Naive thymus-derived CD8-positive, alpha-beta T cell (primary cell): ENCODE measurements at regions not wholly inside any gene's neighbourhood (a gene's known extent, or its start where the extent isn't known, plus 50 kb on each side); places are given as distances from the start of the nearest gene placed in this dataset.
"Not testable (repeated sequence)": the region's sequence is repeated elsewhere in the genome, so short reads cannot be mapped to it uniquely, and the experiment has no call there.

Source experiments
- ATAC-seq, 2 donors: fragments of 150-1000 bp; cut with Tn5 transposase in 1 of 2; sonication (Bioruptor Pico), chemical (Tn5 transposase) in 1 of 2; 1 replicate in 1 of 2; 2 replicates in 1 of 2; pipeline ENCODE4 v1.10.0; 2021; ENCODE audit warnings: mild to moderate bottlenecking in 2 of 2, moderate library complexity in 2 of 2
- POLR2A ChIA-PET: fragments of 350-600 bp; sonication (Branson Sonifier 250); formaldehyde crosslinking; loops from one replicate; lab custom pipeline; 2021; ENCODE audit warnings: antibody characterized with exemption; lab: Charles Lee
- DNase-seq, 10 donors: peaks; one replicate each; pipeline versions ENCODE4 v3.0.0 to v3.0.0-alpha.2; 2020 to 2022
- H3K27ac Mint-ChIP-seq, 10 donors: one replicate each; pipeline ENCODE4 v1.8.0; 2020 to 2022; ENCODE audit warnings: mild to moderate bottlenecking in 10 of 10, mixed read lengths in 10 of 10, moderate library complexity in 4 of 10, inconsistent platforms in 1 of 10
- H3K27me3 Mint-ChIP-seq, 5 donors: one replicate each; pipeline ENCODE4 v1.8.0; 2021 to 2022; ENCODE audit warnings: mixed read lengths in 5 of 5
- H3K36me3 Mint-ChIP-seq, 3 donors: one replicate each; pipeline ENCODE4 v1.8.0; 2020 to 2022; ENCODE audit warnings: mixed read lengths in 3 of 3, mild to moderate bottlenecking in 2 of 3, inconsistent platforms in 1 of 3
- H3K4me1 Mint-ChIP-seq, 4 donors: one replicate each; pipeline ENCODE4 v1.8.0; 2021 to 2022; ENCODE audit warnings: mixed read lengths in 4 of 4
- H3K4me3 Mint-ChIP-seq, 10 donors: one replicate each; pipeline ENCODE4 v1.8.0; 2020 to 2022; ENCODE audit warnings: mild to moderate bottlenecking in 10 of 10, mixed read lengths in 10 of 10, moderate library complexity in 6 of 10, inconsistent platforms in 1 of 10
- H3K9me3 Mint-ChIP-seq, 9 donors: one replicate each; pipeline ENCODE4 v1.8.0; 2020 to 2022; ENCODE audit warnings: mixed read lengths in 9 of 9, mild to moderate bottlenecking in 3 of 9, inconsistent platforms in 1 of 9, moderate library complexity in 1 of 9

DNA sequence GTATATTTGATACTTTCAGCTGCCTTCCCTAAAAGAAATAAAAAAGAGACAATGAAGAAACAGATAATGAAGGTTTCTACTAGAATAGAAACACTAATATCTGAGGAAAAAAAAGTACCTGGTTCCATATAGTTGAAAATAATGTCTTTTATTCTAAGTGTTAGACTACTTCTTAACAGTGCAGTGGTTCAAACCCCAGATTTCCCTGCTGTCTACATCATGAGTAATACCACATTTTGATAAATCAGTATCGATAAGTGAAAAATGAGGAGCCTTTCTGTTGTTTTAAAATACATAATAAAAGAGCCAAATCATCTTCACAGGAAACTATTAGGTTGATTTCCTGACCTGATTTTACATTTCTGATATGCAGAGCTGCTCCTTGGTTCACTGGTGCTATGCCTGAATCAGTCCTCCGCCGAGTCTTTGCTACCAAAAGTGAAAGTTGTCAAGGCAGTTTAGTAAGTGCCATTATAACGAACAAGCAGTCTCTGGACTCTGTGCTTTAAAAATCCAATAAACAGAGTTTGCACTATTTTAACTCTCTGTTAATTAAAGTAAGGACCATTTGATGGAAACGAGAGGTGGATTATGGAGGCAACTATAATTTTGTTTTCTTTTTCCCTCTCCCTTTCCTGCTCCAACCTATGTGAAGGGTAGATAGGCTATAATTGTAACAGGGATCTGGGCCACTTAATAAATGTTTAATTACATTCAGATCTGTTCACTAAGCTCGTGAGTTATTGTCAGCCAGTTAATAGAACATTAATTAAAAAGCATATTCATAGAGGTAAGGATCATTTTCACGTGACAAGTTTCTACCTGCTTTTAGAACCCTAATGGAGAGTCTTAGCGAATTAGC lies 724.5 kb upstream of the RAG2 start:
- POLR2A ChIA-PET = no interaction called here
- no peak overlapping the region for H3K27ac Mint-ChIP-seq
- DNase-seq (no peak), ATAC-seq (no peak)
- H3K4me3 Mint-ChIP-seq = no peak overlapping the region
- no peaks in the 10 kb centered on the region for H3K4me1 Mint-ChIP-seq
- no peaks in the 10 kb centered on the region for H3K27me3 Mint-ChIP-seq
- no peaks in the 10 kb centered on the region for H3K36me3 Mint-ChIP-seq
- H3K9me3 Mint-ChIP-seq = peaks cover 0 to 18% (median 0%) of the 10 kb centered on the region in 9 donors

DNA sequence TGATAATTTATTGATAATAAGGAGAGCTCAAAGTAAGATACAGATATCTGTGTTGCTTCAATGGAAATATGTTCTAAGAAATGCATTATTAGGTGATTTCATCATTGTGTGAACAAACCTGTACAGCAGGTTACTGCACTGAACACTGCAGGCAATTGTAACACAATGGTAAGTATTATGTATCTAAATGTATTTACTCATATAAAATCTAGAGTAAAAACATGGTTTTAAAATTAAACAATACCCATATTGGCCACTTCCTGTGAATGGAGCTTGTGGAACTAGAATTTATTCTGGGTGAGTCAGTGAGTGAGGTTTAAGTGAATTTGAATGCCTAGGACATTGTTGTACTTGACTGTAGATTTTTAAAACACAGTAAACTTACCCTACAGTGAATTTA lies 722.9 kb upstream of the RAG2 start:
- DNase-seq (no peak), ATAC-seq (no peak)
- POLR2A ChIA-PET = no interaction called here
- no peak overlapping the region for H3K4me3 Mint-ChIP-seq
- H3K9me3 Mint-ChIP-seq = peaks cover 0 to 18% (median 0%) of the 10 kb centered on the region in 9 donors
- no peak overlapping the region for H3K27ac Mint-ChIP-seq
- no peaks in the 10 kb centered on the region for H3K4me1 Mint-ChIP-seq
- no peaks in the 10 kb centered on the region for H3K27me3 Mint-ChIP-seq
- H3K36me3 Mint-ChIP-seq = no peaks in the 10 kb centered on the region

DNA sequence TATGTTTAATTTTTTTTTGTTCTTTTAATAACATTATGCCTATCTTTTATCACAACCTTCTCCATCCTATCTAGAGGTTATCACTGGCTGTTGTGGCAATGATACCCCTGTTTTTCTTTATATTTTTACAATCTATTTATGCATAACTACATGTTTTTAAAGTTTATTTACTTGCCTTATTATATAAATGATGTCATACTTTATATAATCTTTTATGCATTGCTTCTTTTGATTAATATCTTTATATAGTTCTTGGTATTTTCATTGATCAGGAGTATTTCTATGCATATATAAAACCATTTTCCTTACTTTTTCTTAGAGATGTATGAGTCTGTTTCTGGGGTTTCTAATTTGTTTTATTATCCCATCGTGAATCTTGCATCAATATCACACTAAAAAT lies 719.8 kb upstream of the RAG2 start:
- Mint-ChIP-seq H3K27ac (no peak overlapping the region), H3K27me3 (no peaks in the 10 kb centered on the region), H3K9me3 (peaks cover 0 to 39% (median 7%) of the 10 kb centered on the region in 9 donors), H3K36me3 (no peaks in the 10 kb centered on the region), H3K4me3 (no peak overlapping the region), H3K4me1 (no peaks in the 10 kb centered on the region)
- POLR2A ChIA-PET = no interaction called here
- DNase-seq = no peak
- ATAC-seq = no peak

DNA sequence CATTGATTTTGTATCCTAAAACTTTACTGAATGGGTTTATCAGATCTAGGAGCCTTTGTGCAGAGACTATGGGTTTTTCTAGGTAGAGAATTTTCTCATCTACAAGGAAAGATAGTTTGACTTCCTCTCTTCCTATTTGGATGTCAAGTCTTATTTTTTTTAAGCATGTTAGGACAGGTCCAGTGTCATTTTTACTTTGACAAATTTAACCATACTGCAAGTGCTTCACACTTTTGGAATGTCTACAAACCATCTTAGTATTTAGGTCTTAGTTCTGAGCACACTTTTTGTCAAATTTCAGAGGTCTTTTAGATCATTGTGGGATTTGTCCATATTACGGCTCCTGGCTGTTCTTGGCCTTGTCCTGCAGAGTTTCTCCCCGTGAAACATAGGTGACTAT lies 715.2 kb upstream of the RAG2 start:
- H3K27ac Mint-ChIP-seq = no peak overlapping the region
- DNase-seq = no peak
- no peaks in the 10 kb centered on the region for H3K4me1 Mint-ChIP-seq
- no peaks in the 10 kb centered on the region for H3K36me3 Mint-ChIP-seq
- H3K27me3 Mint-ChIP-seq = no peaks in the 10 kb centered on the region
- no peak for ATAC-seq
- no peak overlapping the region for H3K4me3 Mint-ChIP-seq
- POLR2A ChIA-PET = no interaction called here
- H3K9me3 Mint-ChIP-seq = peaks cover 5 to 37% (median 14%) of the 10 kb centered on the region in 9 donors

DNA sequence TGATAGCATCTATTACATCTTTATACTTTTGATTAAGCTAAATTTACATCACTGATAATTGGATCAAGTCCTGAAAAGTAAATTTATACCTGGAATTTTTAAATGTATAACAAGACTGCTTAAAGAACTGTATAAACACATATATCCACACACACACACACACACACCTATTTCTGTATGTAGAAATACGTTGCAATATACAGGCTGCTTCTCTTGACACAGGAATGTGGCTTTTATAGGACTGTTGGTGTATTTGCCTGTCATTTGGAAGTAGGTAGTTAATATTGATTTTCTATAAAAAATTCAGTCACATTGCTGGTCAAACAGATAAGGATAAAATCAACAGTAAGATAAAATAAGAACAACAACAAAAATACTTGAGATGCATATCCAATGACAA lies 708.5 kb upstream of the RAG2 start:
- no peak overlapping the region for H3K27ac Mint-ChIP-seq
- POLR2A ChIA-PET = no interaction called here
- no peaks in the 10 kb centered on the region for H3K27me3 Mint-ChIP-seq
- ATAC-seq (no peak), DNase-seq (no peak)
- no peak overlapping the region for H3K4me3 Mint-ChIP-seq
- H3K4me1 Mint-ChIP-seq = no peaks in the 10 kb centered on the region
- peaks cover 0 to under 1% (median 0%) of the 10 kb centered on the region in 3 donors for H3K36me3 Mint-ChIP-seq
- H3K9me3 Mint-ChIP-seq = peaks cover 5 to 37% (median 13%) of the 10 kb centered on the region in 9 donors

DNA sequence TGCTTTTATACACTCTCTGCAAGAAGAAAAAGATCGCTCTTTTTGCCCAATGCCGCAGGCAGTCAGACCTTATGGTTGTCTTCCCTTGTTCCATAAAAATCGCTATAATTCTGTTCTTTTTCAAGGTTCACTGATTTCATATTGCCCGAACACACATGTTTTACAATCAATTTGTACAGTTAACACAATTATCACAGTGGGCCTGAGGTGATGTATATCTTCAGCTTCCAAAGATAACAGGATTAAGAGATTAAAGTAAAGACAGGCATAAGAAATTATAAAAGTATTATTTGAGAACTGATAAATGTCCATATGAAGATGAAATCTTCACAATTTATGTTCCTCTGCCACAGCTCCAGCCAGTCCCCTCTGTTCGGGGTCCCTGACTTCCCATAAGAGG lies 703.4 kb upstream of the RAG2 start:
- H3K9me3 Mint-ChIP-seq = peaks cover 4 to 47% (median 17%) of the 10 kb centered on the region in 9 donors
- H3K27ac Mint-ChIP-seq, ATAC-seq, H3K27me3 Mint-ChIP-seq, POLR2A ChIA-PET, H3K36me3 Mint-ChIP-seq, H3K4me1 Mint-ChIP-seq, H3K4me3 Mint-ChIP-seq, DNase-seq: not testable (repeated sequence)

DNA sequence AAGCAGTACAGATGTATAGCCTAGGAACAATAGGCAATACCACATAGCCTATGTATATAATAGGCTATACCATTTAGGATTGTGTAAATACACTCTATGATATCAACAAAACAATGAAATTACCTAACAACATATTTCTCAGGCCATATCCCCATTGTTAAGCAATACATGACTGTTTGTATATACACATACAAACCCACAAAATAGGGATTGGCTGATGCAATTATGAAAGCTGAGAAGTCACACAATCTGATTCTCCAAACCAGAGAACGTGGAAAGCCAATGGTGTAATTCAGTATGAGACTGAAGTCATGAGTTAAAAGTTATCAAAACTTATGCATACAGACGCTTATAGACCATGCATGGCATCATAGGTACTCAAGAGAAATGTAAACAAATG lies 700.1 kb upstream of the RAG2 start:
- Mint-ChIP-seq H3K27ac (no peak overlapping the region), H3K4me3 (no peak overlapping the region), H3K36me3 (peaks cover 0 to 10% (median 0%) of the 10 kb centered on the region in 3 donors), H3K4me1 (no peaks in the 10 kb centered on the region), H3K27me3 (no peaks in the 10 kb centered on the region), H3K9me3 (peaks cover 11 to 51% (median 20%) of the 10 kb centered on the region in 9 donors)
- ATAC-seq (no peak), DNase-seq (no peak)
- POLR2A ChIA-PET = no interaction called here

DNA sequence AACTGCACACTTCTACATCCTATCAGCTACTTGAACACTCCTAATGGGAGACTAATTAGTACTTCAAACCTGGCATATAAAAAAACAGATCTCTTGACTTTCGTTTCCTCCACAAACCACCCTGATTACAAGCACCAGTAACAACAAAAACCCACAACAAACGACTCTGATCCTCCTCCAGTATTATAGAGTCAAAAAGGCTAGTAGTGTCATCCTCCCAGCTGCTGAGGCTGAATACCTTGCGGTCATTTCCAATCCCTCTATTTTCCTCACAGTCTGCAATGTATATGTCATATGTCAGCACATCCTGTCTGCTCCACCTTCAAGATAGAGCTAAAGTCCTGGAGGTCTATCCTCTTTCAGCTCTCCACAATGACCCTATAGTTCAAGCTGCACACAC lies 688.9 kb upstream of the RAG2 start:
- H3K4me1 Mint-ChIP-seq = peaks cover 0 to 2% (median 0%) of the 10 kb centered on the region in 4 donors
- no peak overlapping the region for H3K27ac Mint-ChIP-seq
- POLR2A ChIA-PET = no interaction called here
- H3K27me3 Mint-ChIP-seq = no peaks in the 10 kb centered on the region
- H3K4me3 Mint-ChIP-seq = no peak overlapping the region
- ATAC-seq (no peak), DNase-seq (no peak)
- peaks cover 4 to 31% (median 12%) of the 10 kb centered on the region in 9 donors for H3K9me3 Mint-ChIP-seq
- peaks cover 0 to 4% (median 0%) of the 10 kb centered on the region in 3 donors for H3K36me3 Mint-ChIP-seq

DNA sequence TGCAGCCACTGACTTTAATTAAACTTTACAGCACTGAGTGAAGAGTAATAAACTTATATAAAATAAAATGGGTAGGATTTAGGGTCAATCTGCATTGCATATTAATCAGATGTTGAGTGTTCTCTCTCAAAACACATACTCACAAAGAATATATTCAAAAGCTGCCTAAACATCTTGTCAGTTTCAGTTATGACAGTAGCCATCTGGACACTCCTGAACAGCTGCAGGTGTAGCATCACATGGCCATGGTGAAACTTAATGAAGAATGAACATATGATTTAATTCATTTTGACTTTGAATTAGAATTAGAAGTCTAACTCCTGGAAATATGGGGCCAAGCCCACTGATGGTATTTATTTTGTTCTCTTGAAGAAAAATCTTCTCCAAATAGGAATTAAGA lies 684.3 kb upstream of the RAG2 start:
- Mint-ChIP-seq H3K36me3 (no peaks in the 10 kb centered on the region), H3K4me1 (peaks cover 0 to 2% (median 0%) of the 10 kb centered on the region in 4 donors), H3K27me3 (no peaks in the 10 kb centered on the region), H3K4me3 (no peak overlapping the region), H3K9me3 (peaks cover 2 to 30% (median 12%) of the 10 kb centered on the region in 9 donors), H3K27ac (no peak overlapping the region)
- DNase-seq (no peak), ATAC-seq (no peak)
- POLR2A ChIA-PET = no interaction called here

DNA sequence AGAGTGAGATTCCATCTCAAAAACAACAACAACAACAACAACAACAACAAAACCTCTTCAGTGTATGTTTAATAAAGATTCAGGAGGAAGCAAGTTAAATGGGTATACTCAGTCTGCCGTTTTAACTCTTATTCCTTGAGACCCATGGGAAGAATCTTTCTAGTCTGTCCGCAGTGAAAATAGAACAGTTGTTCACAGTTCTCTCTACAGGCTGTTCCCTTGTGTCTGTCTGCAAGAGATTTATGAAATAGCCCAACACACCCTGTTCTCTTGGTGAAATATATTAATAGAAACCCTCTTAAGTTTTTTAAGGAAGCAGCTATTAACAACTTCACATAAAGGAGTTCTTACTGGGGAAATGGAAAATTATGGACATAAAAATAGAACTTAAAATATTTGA lies 682.2 kb upstream of the RAG2 start:
- H3K36me3 Mint-ChIP-seq = no peaks in the 10 kb centered on the region
- ATAC-seq = no peak
- DNase-seq = no peak
- POLR2A ChIA-PET = no interaction called here
- H3K4me1 Mint-ChIP-seq = peaks cover 0 to 2% (median 0%) of the 10 kb centered on the region in 4 donors
- H3K27ac Mint-ChIP-seq = no peak overlapping the region
- H3K27me3 Mint-ChIP-seq = no peaks in the 10 kb centered on the region
- no peak overlapping the region for H3K4me3 Mint-ChIP-seq
- peaks cover 3 to 30% (median 7%) of the 10 kb centered on the region in 9 donors for H3K9me3 Mint-ChIP-seq

DNA sequence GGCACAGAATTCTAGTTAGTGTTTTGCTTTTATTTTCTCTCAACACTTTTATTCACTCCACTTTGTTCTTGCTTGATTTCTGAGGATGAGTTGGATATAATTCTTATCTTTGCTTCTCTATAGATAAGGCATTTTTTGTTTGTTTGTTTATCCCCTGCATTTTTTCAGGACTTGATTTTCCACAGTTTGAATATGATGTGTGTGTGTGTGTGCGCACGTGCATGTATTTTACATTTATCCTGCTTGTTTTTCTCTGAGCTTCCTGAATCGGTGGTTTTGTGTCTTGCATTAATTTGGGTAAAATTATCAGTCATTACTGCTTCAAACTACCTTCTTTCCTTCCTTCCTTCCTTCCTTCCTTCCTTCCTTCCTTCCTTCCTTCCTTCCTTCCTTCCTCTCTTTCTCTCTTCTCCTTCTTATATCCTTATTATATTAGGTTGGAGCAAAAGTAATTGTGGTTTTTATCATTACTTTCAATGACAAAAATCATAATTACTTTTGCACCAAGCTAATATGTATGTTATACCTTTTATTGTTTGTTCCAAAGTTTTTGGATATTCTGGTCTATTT lies 679.9 kb upstream of the RAG2 start:
- DNase-seq = no peak
- POLR2A ChIA-PET = no interaction called here
- Mint-ChIP-seq H3K27ac (no peak overlapping the region), H3K36me3 (no peaks in the 10 kb centered on the region), H3K4me3 (no peak overlapping the region), H3K27me3 (no peaks in the 10 kb centered on the region), H3K4me1 (peaks cover 0 to 1% (median 0%) of the 10 kb centered on the region in 4 donors), H3K9me3 (peaks cover 2 to 30% (median 7%) of the 10 kb centered on the region in 9 donors)
- no peak for ATAC-seq

DNA sequence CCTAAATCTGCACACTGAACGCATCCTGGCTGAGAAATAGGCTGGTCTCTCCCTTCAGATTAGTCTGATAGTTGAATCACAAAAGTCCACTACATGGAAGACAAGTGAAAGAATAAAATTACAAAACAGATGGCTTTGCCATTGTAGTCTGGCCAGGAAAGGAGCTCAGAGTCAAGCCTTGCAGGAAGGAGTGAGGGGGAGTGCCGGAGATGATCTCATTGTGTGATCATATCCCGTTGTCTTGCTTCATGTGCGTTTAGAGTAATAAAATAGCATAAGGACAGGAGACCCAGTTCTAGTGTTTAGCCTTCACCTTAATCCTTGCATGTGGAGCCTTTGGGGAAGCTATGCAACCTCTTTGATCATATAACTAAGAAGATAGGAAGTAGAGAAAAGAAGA lies 666.7 kb upstream of the RAG2 start:
- POLR2A ChIA-PET = no interaction called here
- H3K27ac Mint-ChIP-seq = no peak overlapping the region
- H3K36me3 Mint-ChIP-seq = peaks cover 0 to 4% (median 0%) of the 10 kb centered on the region in 3 donors
- peaks cover 0 to 19% (median 3%) of the 10 kb centered on the region in 9 donors for H3K9me3 Mint-ChIP-seq
- ATAC-seq (no peak), DNase-seq (no peak)
- H3K4me3 Mint-ChIP-seq = no peak overlapping the region
- no peaks in the 10 kb centered on the region for H3K4me1 Mint-ChIP-seq
- H3K27me3 Mint-ChIP-seq = no peaks in the 10 kb centered on the region

DNA sequence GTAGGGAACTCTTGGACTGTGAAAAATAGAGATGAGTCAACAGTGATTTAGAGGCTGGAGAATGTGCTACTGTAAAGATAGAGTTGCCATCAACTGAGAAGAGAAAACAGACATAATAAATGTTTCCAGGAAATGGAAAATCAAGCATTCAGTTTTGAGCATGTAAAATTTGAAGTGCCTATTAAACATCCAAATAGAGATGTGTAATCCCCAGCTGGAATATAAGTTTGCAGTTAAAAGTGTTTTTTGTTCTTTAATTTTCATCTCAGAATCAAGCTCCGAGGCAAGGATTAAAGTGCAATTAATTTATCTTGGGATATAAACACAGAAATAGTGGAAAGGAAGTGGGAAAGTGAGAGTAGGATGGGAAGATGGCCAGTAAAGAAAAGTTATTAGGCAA lies 666.0 kb upstream of the RAG2 start:
- no peaks in the 10 kb centered on the region for H3K4me1 Mint-ChIP-seq
- H3K4me3 Mint-ChIP-seq = no peak overlapping the region
- ATAC-seq = no peak
- no peak overlapping the region for H3K27ac Mint-ChIP-seq
- no peaks in the 10 kb centered on the region for H3K27me3 Mint-ChIP-seq
- H3K36me3 Mint-ChIP-seq = peaks cover 0 to 4% (median 0%) of the 10 kb centered on the region in 3 donors
- H3K9me3 Mint-ChIP-seq = peaks cover 0 to 24% (median 4%) of the 10 kb centered on the region in 9 donors
- no peak for DNase-seq
- POLR2A ChIA-PET = no interaction called here
